D721Med (cell line): ENCODE measurements at regions not wholly inside any gene's neighbourhood (a gene's known extent, or its start where the extent isn't known, plus 50 kb on each side); places are given as distances from the start of the nearest gene placed in this dataset.

ENCODE experiments used
- DNase-seq: peaks from one replicate; pipeline ENCODE4 v3.0.0; 2011; ENCODE audit warnings: low spot score; ENCODE audit not compliant: insufficient read length
- FAIRE-seq: peaks from 2 replicates; lab custom pipeline; 2011; peaks lifted over from hg19 to GRCh38; lab: Jason Lieb, UNC
- CTCF ChIP-seq: IDR thresholded peaks from 2 replicates; pipeline ENCODE4 v1.5.1; 2012; ENCODE audit warnings: mild to moderate bottlenecking, control low read depth; ENCODE audit not compliant: insufficient read depth; ENCODE audit errors: missing control alignments

DNA sequence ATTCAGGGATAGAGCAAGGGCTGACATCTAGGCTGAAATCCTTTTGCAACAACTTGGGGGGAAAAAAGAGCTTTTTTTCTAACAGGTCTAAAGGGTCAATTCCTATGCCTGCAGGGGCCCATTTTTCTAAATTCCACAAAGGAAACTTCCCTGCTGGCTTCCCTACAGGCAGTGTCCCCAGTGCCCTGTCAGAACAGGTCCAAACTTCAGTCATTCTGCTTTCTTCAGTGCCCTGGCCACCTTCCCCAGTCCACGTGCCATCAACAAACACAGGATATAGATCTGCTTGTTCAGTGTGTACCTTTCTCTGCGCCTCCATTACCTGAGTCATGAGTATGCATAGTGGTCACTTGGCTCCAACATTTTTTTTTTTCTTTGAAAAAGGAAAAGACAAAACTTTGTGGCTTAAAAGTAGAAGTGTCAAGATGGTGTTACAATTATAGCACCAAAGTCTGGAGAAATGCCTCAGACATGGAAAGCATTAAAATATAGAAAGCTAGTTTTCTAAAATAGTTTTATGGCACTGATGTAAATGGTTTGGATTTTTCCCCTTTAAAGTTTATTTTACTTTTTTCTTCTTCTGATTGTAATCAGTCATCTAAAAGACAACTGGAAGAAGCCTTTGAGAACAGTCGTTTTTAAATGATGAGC lies 84.0 kb upstream of the JADE1 start:
- TF ChIP-seq CTCF, result no peak
- no peak for DNase-seq
- no peak for FAIRE-seq

DNA sequence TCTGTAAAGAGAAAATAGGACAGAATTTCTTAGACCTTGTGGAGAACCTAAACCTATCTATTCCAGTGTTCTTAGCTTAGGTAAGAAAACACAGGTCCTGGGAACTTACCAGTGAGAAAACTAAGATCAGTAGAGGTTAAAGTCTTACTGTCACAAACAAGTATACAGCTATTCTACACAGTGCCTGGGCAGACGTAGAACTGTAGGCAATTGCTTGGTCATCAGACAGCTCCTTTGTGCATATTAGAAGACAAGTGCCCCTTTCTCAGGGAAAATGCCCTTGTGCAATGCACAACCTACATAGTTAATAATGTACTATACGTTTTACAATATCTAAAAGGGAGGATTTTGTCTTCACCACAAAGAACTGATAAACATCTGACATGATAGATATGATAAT lies 86.6 kb upstream of the JADE1 start:
- FAIRE-seq (no peak), DNase-seq (no peak)
- TF ChIP-seq CTCF, result no peak

- DNase-seq, result no peak
- no peak for FAIRE-seq
- no peak for TF ChIP-seq CTCF
Observed at GRCh38 chr4:128721896-128722295, 87.6 kb upstream of the JADE1 start.

- DNase-seq (no peak), FAIRE-seq (no peak)
- TF ChIP-seq CTCF, result no peak
Observed at GRCh38 chr4:128720270-128720669, 89.2 kb upstream of the JADE1 start.

DNA sequence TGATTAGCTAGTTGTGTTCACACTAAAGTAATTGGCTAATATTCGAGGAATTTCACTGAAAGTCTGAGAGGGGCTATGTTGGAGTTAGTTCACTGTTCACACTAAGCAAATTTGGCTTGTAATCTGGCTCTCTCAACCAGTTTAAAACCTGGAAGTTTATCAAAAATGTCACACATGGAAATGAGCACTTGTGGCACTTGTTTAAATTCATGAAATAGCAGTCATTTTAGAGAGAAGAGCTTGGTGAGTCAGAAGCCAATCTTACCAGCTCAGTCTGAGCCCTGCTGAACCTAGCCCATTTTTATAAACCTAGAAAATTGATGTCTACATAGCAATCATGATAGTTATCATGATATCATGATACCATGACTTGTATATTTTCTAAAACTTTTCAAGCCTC lies 90.7 kb upstream of the JADE1 start:
- no peak for FAIRE-seq

GRCh38 chr4:128716338-128716737 lies 93.2 kb upstream of the JADE1 start:
- TF ChIP-seq CTCF, result no peak
- FAIRE-seq (no peak), DNase-seq (no peak)

More for the DNA sequence above, 90.7 kb upstream of the JADE1 start:
- DNase-seq, result no peak
- TF ChIP-seq CTCF, result no peak

- DNase-seq (no peak), FAIRE-seq (no peak)
- TF ChIP-seq CTCF, result no peak
Observed at GRCh38 chr4:128715616-128716015, 93.9 kb upstream of the JADE1 start.
